ENCODE measurements at regions not wholly inside any gene's neighbourhood (a gene's known extent, or its start where the extent isn't known, plus 50 kb on each side); places are given as distances from the start of the nearest gene placed in this dataset.

DNA sequence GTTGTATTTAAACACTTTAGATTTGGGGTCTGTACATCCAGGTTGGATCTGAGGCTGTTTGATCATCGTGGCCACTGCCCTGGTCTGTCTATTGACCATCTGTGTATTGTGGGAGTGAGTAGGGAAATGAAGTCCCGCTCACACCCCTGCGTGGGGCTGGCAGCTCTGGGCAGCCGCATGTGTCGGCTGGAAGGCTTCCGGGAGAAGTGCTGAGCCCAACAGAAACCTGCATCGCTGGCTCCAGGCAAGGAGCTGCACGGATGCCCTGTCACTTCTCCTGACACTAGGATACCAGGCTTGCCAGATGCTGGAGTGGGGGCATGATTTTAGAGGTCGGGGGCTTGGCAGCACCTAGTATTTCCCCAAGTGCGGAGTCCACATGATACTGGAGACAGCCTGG is 93.6 kb downstream of the PHETA1 start:
- no peak overlapping the region for H3K27ac ChIP-seq
- no peak for DNase-seq (ENCODE audit: low spot score in 2 of 2)
- H3K27me3 ChIP-seq, result peaks cover 0 to 6% of the 10 kb centered on the region in 2 donors
- no peaks in the 10 kb centered on the region for H3K36me3 ChIP-seq
- no peak for TF ChIP-seq POLR2A (IDR thresholded peaks at IDR 0.05)
- TF ChIP-seq, protein P1, sequence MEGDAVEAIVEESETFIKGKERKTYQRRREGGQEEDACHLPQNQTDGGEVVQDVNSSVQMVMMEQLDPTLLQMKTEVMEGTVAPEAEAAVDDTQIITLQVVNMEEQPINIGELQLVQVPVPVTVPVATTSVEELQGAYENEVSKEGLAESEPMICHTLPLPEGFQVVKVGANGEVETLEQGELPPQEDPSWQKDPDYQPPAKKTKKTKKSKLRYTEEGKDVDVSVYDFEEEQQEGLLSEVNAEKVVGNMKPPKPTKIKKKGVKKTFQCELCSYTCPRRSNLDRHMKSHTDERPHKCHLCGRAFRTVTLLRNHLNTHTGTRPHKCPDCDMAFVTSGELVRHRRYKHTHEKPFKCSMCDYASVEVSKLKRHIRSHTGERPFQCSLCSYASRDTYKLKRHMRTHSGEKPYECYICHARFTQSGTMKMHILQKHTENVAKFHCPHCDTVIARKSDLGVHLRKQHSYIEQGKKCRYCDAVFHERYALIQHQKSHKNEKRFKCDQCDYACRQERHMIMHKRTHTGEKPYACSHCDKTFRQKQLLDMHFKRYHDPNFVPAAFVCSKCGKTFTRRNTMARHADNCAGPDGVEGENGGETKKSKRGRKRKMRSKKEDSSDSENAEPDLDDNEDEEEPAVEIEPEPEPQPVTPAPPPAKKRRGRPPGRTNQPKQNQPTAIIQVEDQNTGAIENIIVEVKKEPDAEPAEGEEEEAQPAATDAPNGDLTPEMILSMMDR (IDR thresholded peaks at IDR 0.05), result no peak
- no peak for TF ChIP-seq EP300 (IDR thresholded peaks at IDR 0.05)
- peaks cover 0 to under 1% (median 0%) of the 10 kb centered on the region in 4 donors for H3K4me1 ChIP-seq
- 67 to 69% methylated on average over 10 of the region's 10 CpGs for WGBS, 2 donors
- no peak overlapping the region for H3K4me3 ChIP-seq
- H3K9me3 ChIP-seq, result peaks cover 0 to 29% (median 0%) of the 10 kb centered on the region in 4 donors

DNA sequence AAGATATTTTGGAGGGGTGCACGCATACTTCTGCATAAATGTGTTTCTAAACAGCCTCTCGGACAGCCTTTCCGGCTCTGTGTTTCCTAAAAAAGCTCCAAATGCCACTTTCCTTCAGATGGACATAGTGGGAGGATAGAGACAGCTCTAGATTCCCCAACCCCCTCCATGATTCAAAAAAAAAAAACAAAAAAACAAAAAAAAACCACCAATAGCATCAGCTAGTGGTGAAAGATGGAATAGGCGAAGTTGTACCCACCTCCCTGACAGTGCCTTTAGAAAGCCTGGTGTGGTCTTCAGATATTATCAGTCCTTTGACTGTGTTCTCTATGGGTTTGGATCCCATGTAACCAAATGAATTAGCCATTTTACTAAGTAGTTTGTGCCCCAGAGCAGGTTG is 94.1 kb downstream of the PHETA1 start:
- no peaks in the 10 kb centered on the region for H3K36me3 ChIP-seq
- DNase-seq (ENCODE audit: low spot score in 2 of 2), result no peak
- peaks cover 0 to 6% of the 10 kb centered on the region in 2 donors for H3K27me3 ChIP-seq
- peaks cover 0 to 6% (median 0%) of the 10 kb centered on the region in 4 donors for H3K4me1 ChIP-seq
- peaks cover 0 to 23% (median 0%) of the 10 kb centered on the region in 4 donors for H3K9me3 ChIP-seq
- TF ChIP-seq, protein P1 (IDR thresholded peaks at IDR 0.05), result no peak
- no peak for TF ChIP-seq EP300 (IDR thresholded peaks at IDR 0.05)
- no peak for TF ChIP-seq POLR2A (IDR thresholded peaks at IDR 0.05)
- 47 to 62% methylated on average over 4 of the region's 4 CpGs for WGBS, 2 donors
- H3K27ac ChIP-seq, result no peak overlapping the region
- no peak overlapping the region for H3K4me3 ChIP-seq

DNA sequence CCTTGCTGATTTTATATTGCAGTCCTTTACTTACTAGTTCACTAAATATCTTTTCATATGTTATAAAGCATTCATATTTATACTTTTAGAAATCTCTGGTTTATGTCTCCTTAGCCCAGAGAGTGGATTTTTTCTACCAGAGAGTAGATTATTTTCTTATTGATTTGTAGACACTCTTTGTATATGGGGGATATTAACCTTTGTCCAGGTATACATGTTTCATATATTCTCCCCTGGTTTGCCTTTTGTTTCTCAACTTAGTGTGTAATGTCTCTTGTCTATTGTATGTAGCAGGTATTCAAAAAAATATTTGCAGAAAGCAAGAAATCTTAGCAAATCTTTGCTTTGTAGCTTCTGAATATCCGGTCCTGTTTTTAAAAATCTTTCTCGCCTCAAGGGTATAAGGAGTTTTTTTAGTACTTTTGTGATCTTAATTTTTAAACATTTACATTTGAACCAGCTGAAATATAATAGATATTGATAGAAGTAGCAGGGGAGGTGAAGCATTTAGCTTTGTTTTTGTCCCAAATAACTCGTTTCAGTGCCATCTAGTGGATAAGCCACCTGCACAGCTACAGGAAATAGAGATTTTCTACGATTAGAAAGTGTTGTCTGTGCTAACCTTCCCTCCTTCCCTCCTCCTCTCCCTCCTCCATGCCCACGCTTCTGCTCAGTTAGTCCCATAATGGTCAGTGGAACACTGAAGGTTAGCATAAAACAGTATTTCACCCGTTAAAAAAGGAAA is 97.0 kb downstream of the PHETA1 start:
- WGBS, 2 donors, result 57 to 65% methylated on average over 6 of the region's 6 CpGs
- Histone ChIP-seq H3K27me3 (peaks cover 0 to 6% of the 10 kb centered on the region in 2 donors), H3K4me1 (peaks cover 0 to 9% (median 0%) of the 10 kb centered on the region in 4 donors), H3K9me3 (peaks cover 0 to under 1% (median 0%) of the 10 kb centered on the region in 4 donors), H3K4me3 (no peak overlapping the region), H3K36me3 (no peaks in the 10 kb centered on the region), H3K27ac (no peak overlapping the region)
- no peak for DNase-seq (ENCODE audit: low spot score in 2 of 2)
- TF ChIP-seq, protein P1 (IDR thresholded peaks at IDR 0.05), result no peak
- TF ChIP-seq POLR2A (IDR thresholded peaks at IDR 0.05), result no peak
- TF ChIP-seq EP300 (IDR thresholded peaks at IDR 0.05), result no peak

DNA sequence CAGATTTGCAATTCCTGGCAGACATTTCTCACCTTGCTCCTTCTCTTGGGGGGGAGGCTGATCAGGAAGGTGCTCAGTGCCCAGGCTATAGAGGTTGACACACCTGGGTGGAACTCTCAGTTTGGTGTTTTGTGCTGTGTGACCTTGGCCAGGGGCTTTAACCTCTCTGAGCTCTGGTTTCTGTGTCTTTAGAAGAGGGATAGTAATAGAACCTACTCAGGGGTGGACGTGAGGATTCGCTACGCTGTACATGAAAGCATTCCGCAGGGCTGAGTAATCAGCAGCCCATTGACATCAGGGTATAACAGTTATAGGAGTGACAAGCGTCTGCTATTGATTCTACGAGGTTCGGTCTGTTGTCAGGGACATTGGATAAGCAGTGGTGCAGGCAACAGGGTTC is 98.1 kb downstream of the PHETA1 start:
- H3K4me3 ChIP-seq, result no peak overlapping the region
- H3K27me3 ChIP-seq, result peaks cover 0 to 6% of the 10 kb centered on the region in 2 donors
- TF ChIP-seq EP300 (IDR thresholded peaks at IDR 0.05), result no peak
- TF ChIP-seq POLR2A (IDR thresholded peaks at IDR 0.05), result no peak
- TF ChIP-seq, protein P1 (IDR thresholded peaks at IDR 0.05), result no peak
- no peaks in the 10 kb centered on the region for H3K9me3 ChIP-seq
- no peaks in the 10 kb centered on the region for H3K36me3 ChIP-seq
- no peak for DNase-seq (ENCODE audit: low spot score in 2 of 2)
- H3K4me1 ChIP-seq, result peaks cover 0 to 9% (median 0%) of the 10 kb centered on the region in 4 donors
- 42 to 50% methylated on average over 7 of the region's 7 CpGs for WGBS, 2 donors
- no peak overlapping the region for H3K27ac ChIP-seq

DNA sequence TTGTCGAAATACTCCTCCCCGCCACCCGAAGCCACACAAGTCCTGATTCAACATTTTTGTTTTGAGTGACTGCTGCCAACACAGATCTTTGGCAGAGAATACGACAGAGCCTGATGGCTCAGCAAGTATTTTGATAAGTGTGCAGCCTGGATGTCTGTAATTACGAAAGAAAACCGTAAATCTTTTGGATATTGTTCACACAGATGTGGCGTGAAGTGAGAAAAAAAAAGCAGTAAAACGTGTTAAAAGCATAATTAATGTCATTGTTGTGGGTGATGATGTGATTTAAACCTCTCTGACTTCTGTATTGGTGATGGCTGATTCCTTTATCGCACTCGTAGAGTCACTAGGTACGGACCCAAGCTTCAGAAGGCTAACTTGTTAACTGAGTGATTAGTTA is 98.7 kb downstream of the PHETA1 start:
- no peak overlapping the region for H3K4me3 ChIP-seq
- peaks cover 0 to 6% of the 10 kb centered on the region in 2 donors for H3K27me3 ChIP-seq
- no peak for DNase-seq (ENCODE audit: low spot score in 2 of 2)
- TF ChIP-seq EP300 (IDR thresholded peaks at IDR 0.05) (no peak), POLR2A (IDR thresholded peaks at IDR 0.05) (no peak)
- TF ChIP-seq, protein P1 (IDR thresholded peaks at IDR 0.05), result no peak
- peaks cover 0 to 9% (median 0%) of the 10 kb centered on the region in 4 donors for H3K4me1 ChIP-seq
- no peaks in the 10 kb centered on the region for H3K9me3 ChIP-seq
- H3K36me3 ChIP-seq, result no peaks in the 10 kb centered on the region
- 27 to 31% methylated on average over 11 of the region's 11 CpGs for WGBS, 2 donors
- no peak overlapping the region for H3K27ac ChIP-seq
